ENCODE measurements at regions not wholly inside any gene's neighbourhood (a gene's known extent, or its start where the extent isn't known, plus 50 kb on each side); places are given as distances from the start of the nearest gene placed in this dataset.

- no peak for DNase-seq (ENCODE audit: extremely low read depth, low read depth)
- TF ChIP-seq CTCF (IDR thresholded peaks at IDR 0.05; ENCODE audit: low read depth, low read length, missing control alignments), result no peak
- no peak overlapping the region for H3K4me3 ChIP-seq (replicated peaks; ENCODE audit: low read depth, low read length)
Measured at GRCh38 chr13:107223867-107224266, 655.9 kb upstream of the ARGLU1 start.

GRCh38 chr13:107222597-107222996 lies 654.7 kb upstream of the ARGLU1 start:
- no peak overlapping the region for H3K4me3 ChIP-seq (replicated peaks; ENCODE audit: low read depth, low read length)
- no peak for TF ChIP-seq CTCF (IDR thresholded peaks at IDR 0.05; ENCODE audit: low read depth, low read length, missing control alignments)
- DNase-seq (ENCODE audit: extremely low read depth, low read depth), result no peak

GRCh38 chr13:107220245-107220644 lies 652.3 kb upstream of the ARGLU1 start:
- no peak for DNase-seq (ENCODE audit: extremely low read depth, low read depth)
- H3K4me3 ChIP-seq (replicated peaks; ENCODE audit: low read depth, low read length), result no peak overlapping the region
- TF ChIP-seq CTCF (IDR thresholded peaks at IDR 0.05; ENCODE audit: low read depth, low read length, missing control alignments), result no peak

- H3K4me3 ChIP-seq (replicated peaks; ENCODE audit: low read depth, low read length), result no peak overlapping the region
- no peak for DNase-seq (ENCODE audit: extremely low read depth, low read depth)
- no peak for TF ChIP-seq CTCF (IDR thresholded peaks at IDR 0.05; ENCODE audit: low read depth, low read length, missing control alignments)
Measured at GRCh38 chr13:107217251-107217650, 649.3 kb upstream of the ARGLU1 start.

GRCh38 chr13:107216046-107216755 lies 648.3 kb upstream of the ARGLU1 start:
- H3K4me3 ChIP-seq (replicated peaks; ENCODE audit: low read depth, low read length), result no peak overlapping the region
- DNase-seq (ENCODE audit: extremely low read depth, low read depth), result no peak
- TF ChIP-seq CTCF (IDR thresholded peaks at IDR 0.05; ENCODE audit: low read depth, low read length, missing control alignments), result no peak

GRCh38 chr13:107211073-107211472 lies 643.1 kb upstream of the ARGLU1 start:
- no peak overlapping the region for H3K4me3 ChIP-seq (replicated peaks; ENCODE audit: low read depth, low read length)
- TF ChIP-seq CTCF (IDR thresholded peaks at IDR 0.05; ENCODE audit: low read depth, low read length, missing control alignments), result peak; percentile 85
- DNase-seq (ENCODE audit: extremely low read depth, low read depth), result peak; percentile 31

- TF ChIP-seq CTCF (IDR thresholded peaks at IDR 0.05; ENCODE audit: low read depth, low read length, missing control alignments), result no peak
- no peak for DNase-seq (ENCODE audit: extremely low read depth, low read depth)
- H3K4me3 ChIP-seq (replicated peaks; ENCODE audit: low read depth, low read length), result no peak overlapping the region
Measured at GRCh38 chr13:107210723-107211030, 642.7 kb upstream of the ARGLU1 start.
